GM13977 (cell line): ENCODE measurements at regions not wholly inside any gene's neighbourhood (a gene's known extent, or its start where the extent isn't known, plus 50 kb on each side); places are given as distances from the start of the nearest gene placed in this dataset.
"Not testable (repeated sequence)": the region's sequence is repeated elsewhere in the genome, so short reads cannot be mapped to it uniquely, and the experiment has no call there.

Experiments used
- DNase-seq: peaks from one replicate; pipeline ENCODE4 v3.0.0; 2012; ENCODE audit warnings: low spot score
- CTCF ChIP-seq: IDR thresholded peaks from 2 replicates; pipeline ENCODE4 v1.5.1; 2012; ENCODE audit warnings: mild to moderate bottlenecking, control low read depth; ENCODE audit not compliant: insufficient read depth; ENCODE audit errors: extremely low read depth, missing control alignments
- in situ Hi-C: fragments of 300-500 bp; cut with MboI; formaldehyde crosslinking; loops from one replicate; pipeline ENCODE4 v1.12.0; 2022; ENCODE audit warnings: low sequenced_read_pairs, low pct_unique_long_range_greater_than_20kb, mixed read lengths, inconsistent platforms; ENCODE audit not compliant: unreplicated experiment

- DNase-seq: no peak
- no peak for TF ChIP-seq CTCF
- in situ Hi-C loops: loop anchor here (25.0 kb wide), 1 partner anchor 89 kb away; no protein-coding TSS in a partner anchor
These were observed 548.9 kb upstream of the SYT4 start for GRCh38 chr18:43826215-43826614.

DNA sequence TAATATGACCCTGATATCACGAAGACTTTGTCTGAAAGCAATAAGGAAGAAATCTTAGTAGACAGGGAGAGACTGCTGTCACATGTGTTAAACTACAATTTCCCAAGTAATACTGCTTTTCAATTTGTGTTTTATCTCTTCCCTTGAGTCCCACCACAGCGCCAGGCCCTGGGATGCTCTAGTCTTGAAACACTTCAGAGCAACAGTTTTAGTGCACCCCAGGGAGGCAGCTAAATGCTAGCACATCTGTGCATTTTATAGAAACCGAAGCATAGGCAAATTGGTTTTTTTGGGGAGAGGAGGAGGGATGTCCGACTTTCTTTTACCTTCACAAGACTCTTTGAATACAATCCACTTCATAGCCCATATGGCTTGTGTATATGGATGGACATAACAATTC lies 550.0 kb upstream of the SYT4 start:
- in situ Hi-C loops: loop anchor here (25.0 kb wide), 1 partner anchor 90 kb away; no protein-coding TSS in a partner anchor
- no peak for DNase-seq
- TF ChIP-seq CTCF: no peak

- in situ Hi-C loops: loop anchor here (25.0 kb wide), 1 partner anchor 93 kb away; no protein-coding TSS in a partner anchor
- no peak for TF ChIP-seq CTCF
- no peak for DNase-seq
These were observed 553.0 kb upstream of the SYT4 start for GRCh38 chr18:43830303-43830702.

DNA sequence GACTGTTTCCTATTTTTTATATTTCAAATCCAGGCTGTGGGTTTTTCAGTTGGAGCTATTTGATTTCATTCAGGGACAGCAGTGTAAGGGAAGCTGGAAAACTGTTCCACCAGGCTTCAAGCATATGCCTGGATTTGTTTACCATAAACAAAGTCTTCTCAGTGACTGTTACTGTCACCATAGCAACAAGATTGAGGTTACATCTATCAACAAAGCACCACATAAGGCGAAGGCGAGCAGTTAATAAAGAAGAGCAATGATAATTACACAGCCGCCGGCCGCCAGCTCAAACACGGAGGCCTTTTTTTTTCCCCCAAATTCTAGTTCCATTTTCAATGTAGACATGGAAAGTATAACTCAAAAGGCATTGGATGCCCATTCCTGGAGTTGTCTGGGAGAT lies 553.7 kb upstream of the SYT4 start:
- in situ Hi-C loops: loop anchor here (25.0 kb wide), 1 partner anchor 94 kb away; no protein-coding TSS in a partner anchor
- no peak for TF ChIP-seq CTCF
- no peak for DNase-seq

DNA sequence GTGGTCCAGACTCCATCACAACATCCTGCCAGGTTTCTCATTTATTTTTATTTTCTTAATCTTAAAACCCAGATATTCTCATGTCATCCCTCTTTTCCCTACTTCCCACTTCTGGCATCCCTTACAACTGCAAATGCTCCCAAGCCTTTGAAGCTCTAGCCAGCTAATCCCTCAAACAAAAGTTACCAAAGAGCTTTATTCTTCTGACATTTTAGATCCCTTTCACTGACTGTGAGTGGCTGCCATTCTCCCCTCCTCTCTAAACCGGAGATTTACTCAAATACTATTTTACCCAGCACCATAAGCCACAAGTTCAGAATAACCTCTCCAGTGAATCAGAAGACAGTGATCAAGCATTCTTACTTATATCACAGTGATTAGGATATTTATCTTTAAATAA lies 569.0 kb upstream of the SYT4 start:
- DNase-seq: no peak
- in situ Hi-C loops: loop anchor here (25.0 kb wide), 1 partner anchor 109 kb away; no protein-coding TSS in a partner anchor
- no peak for TF ChIP-seq CTCF

DNA sequence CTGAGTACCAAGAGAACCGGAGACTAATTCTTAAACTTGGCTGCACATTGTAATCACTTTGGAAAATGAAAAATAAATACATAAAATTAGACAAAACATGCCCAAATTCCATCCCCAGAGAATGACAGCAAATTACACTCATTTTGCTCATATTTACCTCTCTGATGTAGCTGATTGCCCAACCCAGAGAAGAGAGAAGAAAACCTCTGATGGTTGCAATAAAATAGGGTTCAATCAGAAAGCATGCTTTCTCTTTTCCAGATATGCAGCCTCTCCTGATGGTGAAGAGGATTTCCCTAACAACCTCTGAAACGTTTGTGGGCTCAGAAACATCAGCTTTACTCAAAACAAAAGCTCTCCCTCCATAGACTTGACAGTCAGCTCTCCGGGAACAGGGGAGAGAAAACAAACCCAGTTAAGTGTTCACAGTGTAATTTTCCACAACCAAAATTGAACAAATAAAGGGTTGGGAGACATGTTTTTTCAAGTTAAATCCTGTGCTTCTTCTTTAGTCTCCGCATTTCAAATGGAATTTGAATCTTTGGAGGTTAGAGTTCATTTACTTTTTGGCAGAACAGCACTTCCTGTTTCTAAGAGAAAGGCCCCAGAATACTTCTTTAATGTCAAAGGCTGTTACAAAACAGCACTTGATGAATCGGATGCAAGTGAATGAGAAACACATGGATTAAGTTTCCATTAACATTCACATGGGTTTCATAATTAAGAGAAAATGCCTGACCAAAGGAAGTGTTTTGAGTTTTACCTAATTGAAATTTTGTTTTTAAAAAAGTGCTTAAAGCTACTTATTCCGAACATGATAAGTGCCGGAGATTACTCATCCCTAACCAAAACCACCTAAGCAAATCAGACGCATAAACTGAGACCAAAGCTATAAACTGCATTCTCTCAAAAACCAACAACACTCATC lies 570.1 kb upstream of the SYT4 start:
- no peak for TF ChIP-seq CTCF
- in situ Hi-C loops: loop anchor here (25.0 kb wide), 1 partner anchor 110 kb away; no protein-coding TSS in a partner anchor

DNA sequence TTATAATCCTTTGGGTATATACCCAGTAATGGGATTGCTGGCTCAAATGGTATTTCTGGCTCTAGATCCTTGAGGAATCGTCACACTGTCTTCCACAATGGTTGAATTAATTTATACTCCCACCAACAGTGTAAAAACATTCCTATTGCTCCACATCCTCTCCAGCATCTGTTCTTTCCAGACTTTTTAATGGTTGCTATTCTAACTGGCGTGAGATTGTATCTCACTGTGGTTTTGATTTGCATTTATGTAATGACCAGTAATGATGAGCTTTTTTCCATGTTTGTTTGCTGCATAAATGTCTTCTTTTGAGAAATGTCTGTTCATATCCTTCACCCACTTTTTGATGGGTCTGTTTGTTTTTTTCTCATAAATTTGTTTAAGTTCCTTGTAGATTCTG lies 572.5 kb upstream of the SYT4 start:
- not testable (repeated sequence) for DNase-seq
- in situ Hi-C loops: loop anchor here (25.0 kb wide), 1 partner anchor 113 kb away; no protein-coding TSS in a partner anchor

More for the DNA sequence above, 570.1 kb upstream of the SYT4 start:
- DNase-seq: no peak
